ENCODE measurements at regions not wholly inside any gene's neighbourhood (a gene's known extent, or its start where the extent isn't known, plus 50 kb on each side); places are given as distances from the start of the nearest gene placed in this dataset.
"Not testable (repeated sequence)": the region's sequence is repeated elsewhere in the genome, so short reads cannot be mapped to it uniquely, and the experiment has no call there.

- Histone ChIP-seq H3K27ac (ENCODE audit: low read depth in 2 of 2, low read length in 1 of 2) (no peak overlapping the region), H3K4me1 (ENCODE audit: control insufficient read depth in 2 of 2, insufficient read depth in 2 of 2, low read length in 1 of 2) (no peaks in the 10 kb centered on the region), H3K27me3 (ENCODE audit: control insufficient read depth in 1 of 2, insufficient read depth in 2 of 2, low read length in 2 of 2) (no peaks in the 10 kb centered on the region), H3K4me3 (ENCODE audit: low read depth in 1 of 2, low read length in 2 of 2) (no peak overlapping the region), H3K36me3 (ENCODE audit: control insufficient read depth in 2 of 2, insufficient read depth in 2 of 2, low read length in 1 of 2) (peaks cover 0 to 22% of the 10 kb centered on the region in 2 donors), H3K9me3 (ENCODE audit: control insufficient read depth in 2 of 2, insufficient read depth in 1 of 2, low read depth in 1 of 2, low read length in 1 of 2) (no peaks in the 10 kb centered on the region)
- 77 to 83% methylated on average over 8 of the region's 8 CpGs for WGBS, 2 donors
Measured at GRCh38 chr7:66558201-66558641, 70.5 kb upstream of the KCTD7 start.

DNA sequence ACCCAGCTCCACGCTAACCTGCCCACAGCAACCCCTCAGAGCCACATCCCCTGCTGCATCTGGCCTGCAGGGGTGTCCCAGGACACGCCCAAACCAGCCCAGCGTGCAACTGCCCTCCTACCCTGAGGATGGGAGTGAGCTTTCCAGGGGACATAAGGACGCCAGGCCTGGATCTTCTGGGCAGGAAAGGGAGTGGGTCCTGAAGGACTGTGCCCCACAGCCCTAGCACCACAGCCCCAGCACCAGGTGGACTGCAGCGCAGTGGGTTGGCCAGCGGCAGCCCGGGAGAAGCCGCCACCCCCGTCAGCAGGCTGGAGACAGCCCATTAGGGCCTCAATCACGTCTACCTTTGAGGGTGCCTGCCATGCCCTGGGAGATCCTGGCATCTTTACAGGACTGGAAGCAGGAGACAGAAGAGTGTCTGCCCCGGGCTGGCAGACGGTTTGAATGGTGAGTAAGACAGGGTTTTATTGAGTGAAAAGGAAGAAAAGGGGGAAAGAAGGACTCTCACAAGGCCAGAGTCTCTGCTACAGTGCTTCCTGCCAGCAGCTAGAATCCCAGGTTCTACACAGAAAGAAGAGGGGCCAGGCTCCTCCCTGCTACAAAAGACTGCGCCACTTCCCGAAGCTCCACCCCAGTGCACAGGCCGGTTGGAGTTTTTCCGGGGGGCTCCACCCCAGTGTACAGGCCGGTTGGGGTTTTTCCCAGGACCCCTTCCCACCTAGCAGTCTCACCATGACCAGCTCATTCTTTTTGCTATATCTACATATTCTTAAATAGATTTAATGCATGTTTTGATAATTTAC is 69.8 kb upstream of the KCTD7 start:
- H3K4me1 ChIP-seq (ENCODE audit: control insufficient read depth in 2 of 2, insufficient read depth in 2 of 2, low read length in 1 of 2): no peaks in the 10 kb centered on the region
- H3K27ac ChIP-seq (ENCODE audit: low read depth in 2 of 2, low read length in 1 of 2): no peak overlapping the region
- no peaks in the 10 kb centered on the region for H3K9me3 ChIP-seq (ENCODE audit: control insufficient read depth in 2 of 2, insufficient read depth in 1 of 2, low read depth in 1 of 2, low read length in 1 of 2)
- H3K27me3 ChIP-seq (ENCODE audit: control insufficient read depth in 1 of 2, insufficient read depth in 2 of 2, low read length in 2 of 2): no peaks in the 10 kb centered on the region
- no peak overlapping the region for H3K4me3 ChIP-seq (ENCODE audit: low read depth in 1 of 2, low read length in 2 of 2)
- H3K36me3 ChIP-seq (ENCODE audit: control insufficient read depth in 2 of 2, insufficient read depth in 2 of 2, low read length in 1 of 2): peaks cover 0 to 22% of the 10 kb centered on the region in 2 donors
- 64 to 66% methylated on average over 17 of the region's 17 CpGs for WGBS, 2 donors

DNA sequence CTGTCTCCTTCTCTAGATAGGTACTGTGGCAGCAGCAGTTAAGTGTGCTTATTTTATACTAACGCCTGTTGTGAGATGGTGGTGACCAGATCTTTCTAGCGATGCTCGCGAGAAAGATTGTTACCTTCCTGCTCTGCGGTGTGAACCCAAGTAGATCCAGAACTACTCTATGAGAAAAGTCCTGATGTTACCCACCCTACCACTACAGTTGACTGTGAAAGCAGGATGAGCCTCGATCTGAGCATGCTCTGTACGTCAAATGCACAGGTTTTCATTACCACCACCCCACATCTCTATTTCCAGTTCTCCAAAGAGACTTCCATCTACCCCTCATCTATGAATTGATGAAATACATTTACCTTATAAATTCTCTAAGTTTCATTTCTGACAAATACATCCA is 64.6 kb upstream of the KCTD7 start:
- 84 to 95% methylated on average over 7 of the region's 7 CpGs for WGBS, 2 donors
- no peaks in the 10 kb centered on the region for H3K27me3 ChIP-seq (ENCODE audit: control insufficient read depth in 1 of 2, insufficient read depth in 2 of 2, low read length in 2 of 2)
- H3K9me3 ChIP-seq (ENCODE audit: control insufficient read depth in 2 of 2, insufficient read depth in 1 of 2, low read depth in 1 of 2, low read length in 1 of 2): no peaks in the 10 kb centered on the region
- H3K4me3 ChIP-seq (ENCODE audit: low read depth in 1 of 2, low read length in 2 of 2): no peak overlapping the region
- H3K36me3 ChIP-seq (ENCODE audit: control insufficient read depth in 2 of 2, insufficient read depth in 2 of 2, low read length in 1 of 2): peaks cover 0 to 1% of the 10 kb centered on the region in 2 donors
- no peak overlapping the region for H3K27ac ChIP-seq (ENCODE audit: low read depth in 2 of 2, low read length in 1 of 2)
- no peaks in the 10 kb centered on the region for H3K4me1 ChIP-seq (ENCODE audit: control insufficient read depth in 2 of 2, insufficient read depth in 2 of 2, low read length in 1 of 2)

- not testable (repeated sequence) for H3K27me3 ChIP-seq (ENCODE audit: control insufficient read depth in 1 of 2, insufficient read depth in 2 of 2, low read length in 2 of 2); H3K4me3 ChIP-seq (ENCODE audit: low read depth in 1 of 2, low read length in 2 of 2); H3K4me1 ChIP-seq (ENCODE audit: control insufficient read depth in 2 of 2, insufficient read depth in 2 of 2, low read length in 1 of 2); H3K36me3 ChIP-seq (ENCODE audit: control insufficient read depth in 2 of 2, insufficient read depth in 2 of 2, low read length in 1 of 2); H3K9me3 ChIP-seq (ENCODE audit: control insufficient read depth in 2 of 2, insufficient read depth in 1 of 2, low read depth in 1 of 2, low read length in 1 of 2); H3K27ac ChIP-seq (ENCODE audit: low read depth in 2 of 2, low read length in 1 of 2)
- WGBS, 2 donors: 70 to 82% methylated on average over 1 of the region's 1 CpG
Measured at GRCh38 chr7:66570179-66570578, 58.5 kb upstream of the KCTD7 start.

GRCh38 chr7:66571568-66571967 is 57.1 kb upstream of the KCTD7 start:
- Histone ChIP-seq H3K36me3 (ENCODE audit: control insufficient read depth in 2 of 2, insufficient read depth in 2 of 2, low read length in 1 of 2) (peaks cover 0 to 7% of the 10 kb centered on the region in 2 donors), H3K27me3 (ENCODE audit: control insufficient read depth in 1 of 2, insufficient read depth in 2 of 2, low read length in 2 of 2) (no peaks in the 10 kb centered on the region), H3K4me3 (ENCODE audit: low read depth in 1 of 2, low read length in 2 of 2) (no peak overlapping the region), H3K4me1 (ENCODE audit: control insufficient read depth in 2 of 2, insufficient read depth in 2 of 2, low read length in 1 of 2) (peaks cover 0 to under 1% of the 10 kb centered on the region in 2 donors), H3K27ac (ENCODE audit: low read depth in 2 of 2, low read length in 1 of 2) (no peak overlapping the region), H3K9me3 (ENCODE audit: control insufficient read depth in 2 of 2, insufficient read depth in 1 of 2, low read depth in 1 of 2, low read length in 1 of 2) (no peaks in the 10 kb centered on the region)

- WGBS, 2 donors: 82 to 92% methylated on average over 9 of the region's 9 CpGs
- H3K4me1 ChIP-seq (ENCODE audit: control insufficient read depth in 2 of 2, insufficient read depth in 2 of 2, low read length in 1 of 2); H3K27me3 ChIP-seq (ENCODE audit: control insufficient read depth in 1 of 2, insufficient read depth in 2 of 2, low read length in 2 of 2); H3K36me3 ChIP-seq (ENCODE audit: control insufficient read depth in 2 of 2, insufficient read depth in 2 of 2, low read length in 1 of 2); H3K9me3 ChIP-seq (ENCODE audit: control insufficient read depth in 2 of 2, insufficient read depth in 1 of 2, low read depth in 1 of 2, low read length in 1 of 2); H3K4me3 ChIP-seq (ENCODE audit: low read depth in 1 of 2, low read length in 2 of 2); H3K27ac ChIP-seq (ENCODE audit: low read depth in 2 of 2, low read length in 1 of 2): not testable (repeated sequence)
Measured at GRCh38 chr7:66573782-66574495, 54.7 kb upstream of the KCTD7 start.

GRCh38 chr7:66574768-66575167 is 53.9 kb upstream of the KCTD7 start:
- H3K27ac ChIP-seq (ENCODE audit: low read depth in 2 of 2, low read length in 1 of 2); H3K4me3 ChIP-seq (ENCODE audit: low read depth in 1 of 2, low read length in 2 of 2); H3K4me1 ChIP-seq (ENCODE audit: control insufficient read depth in 2 of 2, insufficient read depth in 2 of 2, low read length in 1 of 2); H3K9me3 ChIP-seq (ENCODE audit: control insufficient read depth in 2 of 2, insufficient read depth in 1 of 2, low read depth in 1 of 2, low read length in 1 of 2); H3K27me3 ChIP-seq (ENCODE audit: control insufficient read depth in 1 of 2, insufficient read depth in 2 of 2, low read length in 2 of 2); H3K36me3 ChIP-seq (ENCODE audit: control insufficient read depth in 2 of 2, insufficient read depth in 2 of 2, low read length in 1 of 2): not testable (repeated sequence)
- WGBS, 2 donors: 90 to 92% methylated on average over 5 of the region's 5 CpGs

GRCh38 chr7:66575398-66575797 is 53.3 kb upstream of the KCTD7 start:
- 88 to 89% methylated on average over 4 of the region's 4 CpGs for WGBS, 2 donors
- Histone ChIP-seq H3K9me3 (ENCODE audit: control insufficient read depth in 2 of 2, insufficient read depth in 1 of 2, low read depth in 1 of 2, low read length in 1 of 2) (no peaks in the 10 kb centered on the region), H3K36me3 (ENCODE audit: control insufficient read depth in 2 of 2, insufficient read depth in 2 of 2, low read length in 1 of 2) (peaks cover 0 to 9% of the 10 kb centered on the region in 2 donors), H3K27me3 (ENCODE audit: control insufficient read depth in 1 of 2, insufficient read depth in 2 of 2, low read length in 2 of 2) (no peaks in the 10 kb centered on the region), H3K4me1 (ENCODE audit: control insufficient read depth in 2 of 2, insufficient read depth in 2 of 2, low read length in 1 of 2) (peaks cover 0 to 2% of the 10 kb centered on the region in 2 donors), H3K4me3 (ENCODE audit: low read depth in 1 of 2, low read length in 2 of 2) (no peak overlapping the region), H3K27ac (ENCODE audit: low read depth in 2 of 2, low read length in 1 of 2) (no peak overlapping the region)

GRCh38 chr7:66576646-66577045 is 52.0 kb upstream of the KCTD7 start:
- Histone ChIP-seq H3K4me1 (ENCODE audit: control insufficient read depth in 2 of 2, insufficient read depth in 2 of 2, low read length in 1 of 2) (peaks cover 2 to 3% of the 10 kb centered on the region in 2 donors), H3K4me3 (ENCODE audit: low read depth in 1 of 2, low read length in 2 of 2) (no peak overlapping the region), H3K27ac (ENCODE audit: low read depth in 2 of 2, low read length in 1 of 2) (no peak overlapping the region), H3K36me3 (ENCODE audit: control insufficient read depth in 2 of 2, insufficient read depth in 2 of 2, low read length in 1 of 2) (peaks cover 0 to 8% of the 10 kb centered on the region in 2 donors), H3K27me3 (ENCODE audit: control insufficient read depth in 1 of 2, insufficient read depth in 2 of 2, low read length in 2 of 2) (no peaks in the 10 kb centered on the region), H3K9me3 (ENCODE audit: control insufficient read depth in 2 of 2, insufficient read depth in 1 of 2, low read depth in 1 of 2, low read length in 1 of 2) (no peaks in the 10 kb centered on the region)
- 74 to 75% methylated on average over 7 of the region's 7 CpGs for WGBS, 2 donors

Measured in esophagus (tissue), 2 donors.